ENCODE measurements at regions not wholly inside any gene's neighbourhood (a gene's known extent, or its start where the extent isn't known, plus 50 kb on each side); places are given as distances from the start of the nearest gene placed in this dataset.
"Not testable (repeated sequence)": the region's sequence is repeated elsewhere in the genome, so short reads cannot be mapped to it uniquely, and the experiment has no call there.

DNA sequence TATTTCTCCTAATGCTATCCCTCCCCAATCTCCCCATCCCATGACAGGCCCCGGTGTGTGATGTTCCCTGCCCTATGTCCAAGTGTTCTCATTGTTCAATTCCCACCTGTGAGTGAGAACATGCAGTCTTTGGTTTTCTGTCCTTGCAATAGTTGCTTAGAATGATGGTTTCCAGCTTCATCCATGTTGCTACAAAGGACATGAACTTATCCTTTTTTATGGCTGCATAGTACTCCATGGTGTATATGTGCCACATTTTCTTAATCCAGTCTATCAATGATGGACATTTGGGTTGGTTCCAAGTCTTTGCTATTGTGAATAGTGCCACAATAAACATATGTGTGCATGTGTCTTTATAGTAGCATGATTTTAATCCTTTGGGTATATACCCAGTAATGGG lies 51.3 kb upstream of the RIOK2 start:
- DNase-seq: not testable (repeated sequence)

DNA sequence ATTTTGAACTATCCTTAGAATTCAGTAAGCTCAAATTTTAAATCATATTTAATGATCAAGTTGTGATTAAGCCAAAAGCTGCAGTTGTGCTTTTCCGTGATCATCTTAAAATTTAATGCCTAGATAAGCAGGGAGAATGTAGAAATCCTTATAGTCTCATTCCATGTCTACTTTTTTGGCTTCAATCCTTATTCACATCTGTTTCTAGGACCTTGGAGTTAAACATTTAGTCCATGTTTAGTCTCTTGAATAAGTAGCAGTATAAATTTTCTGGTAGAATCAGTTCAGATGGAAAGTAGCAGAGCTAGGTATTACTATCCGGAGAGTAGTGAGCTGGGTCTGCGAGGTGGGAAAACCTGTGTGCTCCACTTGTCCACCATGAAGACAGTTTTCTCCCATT lies 59.3 kb upstream of the RIOK2 start:
- no peak for DNase-seq

DNA sequence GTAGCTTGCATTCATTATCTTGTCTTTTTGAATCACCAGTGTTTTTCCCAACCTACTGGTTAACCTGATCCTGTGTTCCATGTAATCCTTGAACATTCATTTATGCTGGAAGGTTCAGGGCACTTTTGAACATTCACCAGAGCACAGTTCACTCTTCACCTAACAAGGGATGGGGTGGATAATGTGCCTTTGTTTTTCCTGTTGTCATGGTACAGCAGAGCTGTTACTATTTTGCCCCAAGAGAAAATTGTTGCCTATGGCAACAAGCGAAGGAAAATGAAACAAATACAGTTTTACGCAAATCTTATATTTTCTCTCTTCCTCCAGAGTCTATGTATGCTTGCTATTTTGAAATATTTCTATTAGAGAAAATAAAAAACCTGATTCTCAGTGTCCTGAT lies 60.3 kb upstream of the RIOK2 start:
- DNase-seq: no peak

DNA sequence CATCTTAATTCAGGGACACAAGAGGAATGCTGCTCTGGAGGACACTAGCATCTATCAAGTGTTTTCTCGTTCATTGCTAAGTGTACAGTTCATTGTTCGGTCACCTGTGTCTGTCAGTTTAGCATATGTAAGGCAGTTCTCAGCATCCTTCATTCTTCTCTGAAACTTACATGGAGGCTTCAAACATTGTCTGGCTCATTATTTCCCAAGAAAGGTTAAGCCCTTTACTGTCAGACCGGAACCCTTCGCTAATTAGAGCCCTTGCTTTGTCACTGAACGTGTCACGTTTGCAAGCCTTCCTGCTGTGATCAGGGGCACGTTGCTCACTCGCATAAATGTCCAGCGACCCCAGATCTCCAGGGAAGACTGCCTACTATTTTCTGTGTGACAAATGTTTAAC lies 62.3 kb upstream of the RIOK2 start:
- no peak for DNase-seq

DNA sequence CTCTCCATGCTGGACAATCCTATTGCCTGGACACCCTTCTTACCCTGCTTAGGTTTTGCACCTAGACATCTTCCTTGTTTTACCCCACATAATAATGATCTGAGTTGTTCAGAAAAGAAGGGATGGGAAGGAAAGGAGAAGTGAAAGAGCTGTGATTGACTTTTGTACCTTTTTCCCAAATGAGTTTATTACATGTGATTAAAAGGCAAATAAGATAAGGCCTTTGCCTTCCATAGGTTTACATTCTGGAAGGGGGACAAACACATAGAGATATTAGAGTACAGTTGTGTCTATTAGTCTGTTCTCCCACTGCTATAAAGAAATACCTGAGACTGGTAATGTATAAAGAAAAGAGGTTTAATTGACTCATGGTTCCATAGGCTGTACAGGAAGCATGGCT lies 67.1 kb upstream of the RIOK2 start:
- DNase-seq: no peak

DNA sequence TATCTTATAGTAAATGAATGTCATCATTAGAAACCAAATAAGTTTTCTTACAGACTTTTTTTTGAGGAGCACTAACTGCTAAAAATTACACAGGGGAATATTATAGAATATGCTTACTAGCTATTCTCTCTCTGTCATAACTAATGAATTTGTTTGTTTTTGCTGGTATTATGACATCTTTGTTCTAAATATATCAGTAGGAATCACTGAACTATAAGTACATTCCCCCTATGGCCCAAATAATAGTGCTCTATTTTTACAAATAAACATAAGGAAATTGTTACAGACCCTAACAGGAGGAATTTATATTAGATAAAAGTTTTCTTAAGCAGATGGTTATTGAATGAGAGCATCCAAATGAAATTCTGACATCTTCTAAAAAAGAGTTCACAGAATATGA lies 83.0 kb upstream of the RIOK2 start:
- no peak for DNase-seq

DNA sequence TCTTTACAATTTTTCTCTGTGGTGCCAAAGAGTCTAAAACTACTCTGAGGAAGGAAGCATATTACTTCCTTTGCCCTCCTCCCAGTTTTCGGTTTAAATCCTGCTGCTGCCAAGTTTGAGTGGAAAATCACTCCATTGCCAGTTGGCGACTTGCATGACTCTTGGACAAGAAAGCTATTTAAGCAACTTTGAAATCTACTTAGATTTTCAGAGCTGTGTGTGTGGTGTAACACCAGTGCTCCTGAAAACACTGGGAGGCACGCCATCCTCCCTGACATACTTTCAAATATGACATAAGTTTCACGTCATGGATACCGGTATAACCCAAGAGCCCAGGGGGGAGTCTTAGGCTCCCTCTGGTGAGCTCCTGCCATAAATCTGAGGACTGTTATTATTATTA lies 83.5 kb upstream of the RIOK2 start:
- no peak for DNase-seq

DNA sequence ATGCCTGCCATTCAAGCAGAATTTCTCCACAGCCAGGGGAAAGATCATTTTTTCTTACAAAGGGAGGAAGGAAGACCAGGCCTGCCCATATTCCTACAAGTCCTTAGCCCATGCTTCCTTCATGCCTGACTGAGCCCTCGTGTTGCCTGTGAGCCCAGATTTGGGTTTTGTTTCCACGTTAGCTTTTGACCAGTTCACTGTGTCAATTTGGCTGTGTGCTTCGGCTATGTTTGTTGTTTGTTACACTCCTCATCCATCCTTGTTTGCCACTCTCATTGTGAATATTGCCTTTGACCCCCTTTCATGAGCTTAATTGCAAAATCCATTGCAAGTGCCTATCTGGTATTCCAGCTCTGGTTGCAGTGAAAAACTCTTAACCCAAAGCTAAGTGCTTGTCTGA lies 84.7 kb upstream of the RIOK2 start:
- no peak for DNase-seq

DNA sequence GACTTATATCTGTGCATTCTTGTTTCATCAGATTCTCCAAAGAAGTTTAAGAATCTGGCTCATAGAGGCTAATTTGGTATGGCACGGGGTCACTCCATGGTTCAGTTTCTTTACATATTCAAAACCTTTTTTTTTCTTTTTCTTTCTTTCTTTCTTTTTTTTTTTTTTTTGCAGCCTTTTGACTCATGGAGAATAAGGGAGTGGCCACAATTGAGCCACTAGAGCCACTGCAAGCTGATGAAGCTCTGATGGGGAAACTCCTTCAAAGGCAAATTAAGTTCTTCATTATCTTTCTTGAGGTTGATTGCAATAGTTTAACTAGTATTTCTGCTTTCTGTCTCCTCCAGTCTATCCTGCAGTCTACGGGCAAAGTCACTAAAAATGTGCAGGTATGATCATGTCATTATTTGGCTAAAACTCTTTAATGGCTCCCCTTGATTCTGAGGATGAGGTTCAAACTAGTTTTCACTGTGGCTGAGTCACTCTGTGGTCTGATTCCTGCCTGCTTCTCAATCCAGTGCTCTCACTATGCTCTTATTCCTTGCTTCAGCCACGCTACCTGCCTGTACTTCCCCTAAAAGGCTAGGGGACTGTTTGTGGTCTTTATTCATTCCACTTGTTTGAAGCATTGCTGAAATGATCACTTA lies 93.5 kb upstream of the RIOK2 start:
- DNase-seq: no peak

DNA sequence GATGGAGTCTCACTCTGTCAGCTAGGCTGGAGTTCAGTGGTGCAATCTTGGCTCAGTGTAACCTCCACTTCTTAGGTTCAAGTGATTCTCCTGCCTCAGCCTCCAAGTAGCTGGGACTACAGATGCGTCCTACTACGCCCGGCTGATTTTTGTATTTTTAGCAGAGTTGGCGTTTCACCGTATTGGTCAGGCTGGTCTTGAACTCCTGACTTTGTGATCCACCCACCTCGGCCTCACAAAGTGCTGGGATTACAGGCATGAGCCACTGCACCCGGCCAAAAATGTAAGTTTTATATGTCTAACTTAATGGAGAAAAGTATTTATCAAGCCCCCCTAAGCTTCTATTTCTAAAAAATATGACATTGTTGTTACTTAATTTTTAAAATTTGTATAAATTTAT lies 98.2 kb upstream of the RIOK2 start:
- no peak for DNase-seq

DNA sequence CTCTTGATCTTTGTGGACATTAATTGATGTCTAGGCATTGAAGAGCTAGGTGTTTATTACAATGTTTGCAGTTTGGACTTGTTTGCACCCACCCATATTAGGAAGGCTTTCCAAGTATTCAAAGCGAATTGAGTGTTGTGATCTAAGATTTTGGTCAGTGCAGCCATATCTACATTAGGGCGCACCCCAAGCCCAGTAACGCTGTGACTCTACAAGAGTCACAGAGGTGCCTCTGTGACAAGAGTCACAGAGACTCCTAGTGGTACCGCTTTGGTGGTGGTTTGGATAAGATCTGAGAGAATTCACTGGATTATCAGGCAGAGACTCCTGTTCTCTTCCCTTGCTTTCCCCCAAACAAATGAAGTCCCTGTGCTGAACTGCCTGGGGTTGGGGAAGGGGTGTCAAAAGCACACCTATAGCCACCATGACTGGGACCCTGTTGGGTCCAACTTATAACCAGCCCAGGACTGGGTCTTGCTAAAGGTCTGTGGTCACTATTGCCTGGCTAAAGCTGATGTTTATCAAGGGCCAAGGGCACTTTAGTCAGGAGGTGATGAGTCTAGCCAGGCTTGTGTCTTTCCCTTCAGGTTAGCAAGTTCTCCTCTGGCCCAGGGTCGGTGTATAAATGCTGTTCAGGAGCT lies 114.1 kb upstream of the RIOK2 start:
- no peak for DNase-seq

DNA sequence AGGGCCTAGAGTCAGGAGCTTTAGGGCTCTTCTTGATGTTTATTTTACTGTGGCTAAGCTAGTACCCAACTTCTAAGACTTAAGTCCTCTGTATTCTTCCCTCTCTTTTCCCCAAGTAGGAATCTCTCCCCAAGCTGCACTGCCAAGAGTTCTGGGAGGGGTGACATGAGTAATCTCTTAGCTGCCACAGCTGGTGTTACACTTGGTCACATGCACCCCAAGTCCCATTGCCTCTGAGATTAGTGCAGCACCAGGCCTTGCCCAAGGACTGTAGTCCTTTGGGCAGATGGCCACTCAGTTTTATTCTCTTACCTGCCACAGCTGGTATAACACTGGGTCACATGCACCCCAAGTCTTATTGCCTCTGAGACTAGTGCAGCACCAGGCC lies 114.7 kb upstream of the RIOK2 start:
- DNase-seq: no peak

DNA sequence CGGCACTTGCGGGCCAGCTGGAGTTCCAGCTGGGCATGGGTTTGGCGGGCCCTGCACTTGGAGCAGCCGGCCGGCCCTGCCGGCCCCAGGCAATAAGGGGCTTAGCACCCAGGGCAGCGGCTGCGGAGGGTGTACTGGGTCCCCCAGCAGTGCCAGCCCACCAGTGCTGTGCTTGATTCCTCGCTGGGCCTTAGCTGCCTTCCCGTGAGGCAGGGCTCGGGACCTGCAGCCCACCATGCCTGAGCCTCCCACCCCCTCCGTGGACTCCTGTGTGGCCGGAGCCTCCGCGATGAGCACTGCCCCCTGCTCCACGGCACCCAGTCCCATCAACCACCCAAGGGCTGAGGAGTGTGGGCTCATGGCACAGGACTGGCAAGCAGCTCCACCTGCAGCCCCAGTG lies 118.1 kb upstream of the RIOK2 start:
- DNase-seq: not testable (repeated sequence)

DNA sequence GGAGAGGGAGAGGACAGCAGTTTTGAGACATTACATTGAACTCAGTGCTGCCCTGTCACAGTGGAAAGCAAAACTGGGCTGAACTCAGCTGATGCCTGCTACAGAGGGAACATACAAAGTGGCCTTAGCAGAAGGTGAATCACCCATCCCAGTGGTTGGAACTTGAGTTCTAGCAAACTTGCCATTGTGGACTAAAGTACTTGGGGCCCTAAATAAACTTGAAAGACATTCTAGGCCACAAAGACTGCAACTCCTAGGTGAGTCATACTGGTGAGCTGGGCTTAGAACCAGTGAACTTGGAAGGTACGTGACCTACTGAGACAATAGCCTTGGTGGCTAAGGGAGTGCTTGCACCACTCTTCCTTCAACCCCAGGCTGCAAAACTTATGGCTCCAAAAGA lies 155.7 kb upstream of the RIOK2 start:
- DNase-seq: no peak

DNA sequence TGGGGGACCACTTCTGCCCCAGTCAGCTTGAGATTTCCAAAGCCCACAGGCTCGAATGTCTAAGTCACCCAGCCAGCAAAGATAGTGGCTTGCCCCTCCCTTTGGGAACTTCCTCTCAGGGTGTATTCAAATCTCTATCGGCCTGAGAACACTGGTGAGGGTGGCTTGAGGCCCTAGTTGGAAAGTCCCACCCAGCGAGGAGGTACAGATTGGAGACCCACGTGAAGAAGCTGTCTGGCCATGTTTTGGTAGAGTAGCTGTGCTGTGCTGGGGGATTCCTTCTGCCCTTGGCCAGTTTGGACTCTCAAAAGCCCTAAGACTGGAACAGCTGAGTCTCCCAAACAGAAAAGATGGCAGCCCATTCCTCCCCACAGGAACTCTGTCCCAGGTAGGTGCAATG lies 172.7 kb upstream of the RIOK2 start:
- DNase-seq: no peak

DNA sequence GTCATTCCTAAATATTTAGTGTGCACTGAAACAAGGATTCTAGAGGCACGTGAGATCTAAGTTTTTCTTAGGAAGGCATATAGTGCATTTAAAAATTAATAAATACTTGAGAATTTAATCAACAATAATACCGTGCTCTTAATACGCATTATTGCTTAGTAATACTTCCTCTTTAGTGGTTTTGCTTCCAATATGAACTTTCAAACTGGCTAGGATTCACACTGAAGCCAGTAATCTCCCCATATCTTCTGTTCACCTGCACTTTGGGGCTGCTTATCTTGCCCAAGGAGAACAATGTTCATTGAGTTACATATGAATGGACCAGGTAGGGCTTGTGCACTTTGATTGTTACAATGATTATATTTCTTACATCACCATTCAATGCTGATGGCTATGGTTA lies 180.5 kb upstream of the RIOK2 start:
- no peak for DNase-seq

DNA sequence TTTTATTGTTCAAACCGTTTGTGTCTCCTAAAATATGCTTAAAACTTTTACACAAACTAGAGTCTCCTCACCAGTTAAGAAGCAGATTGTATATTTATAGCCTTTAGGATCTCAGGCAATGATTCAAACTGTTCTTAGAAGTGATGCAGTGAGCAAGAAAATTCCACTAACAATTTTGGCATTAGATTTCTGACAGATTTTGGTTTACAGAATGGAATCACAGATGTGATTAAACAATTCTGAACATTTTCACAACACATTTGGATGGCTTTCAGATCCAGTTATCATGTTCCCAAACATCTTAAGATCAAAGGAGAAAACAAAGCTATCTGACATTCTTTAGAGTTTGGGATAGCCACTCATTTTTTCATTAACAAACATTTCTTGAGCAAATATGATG lies 181.7 kb upstream of the RIOK2 start:
- no peak for DNase-seq

DNA sequence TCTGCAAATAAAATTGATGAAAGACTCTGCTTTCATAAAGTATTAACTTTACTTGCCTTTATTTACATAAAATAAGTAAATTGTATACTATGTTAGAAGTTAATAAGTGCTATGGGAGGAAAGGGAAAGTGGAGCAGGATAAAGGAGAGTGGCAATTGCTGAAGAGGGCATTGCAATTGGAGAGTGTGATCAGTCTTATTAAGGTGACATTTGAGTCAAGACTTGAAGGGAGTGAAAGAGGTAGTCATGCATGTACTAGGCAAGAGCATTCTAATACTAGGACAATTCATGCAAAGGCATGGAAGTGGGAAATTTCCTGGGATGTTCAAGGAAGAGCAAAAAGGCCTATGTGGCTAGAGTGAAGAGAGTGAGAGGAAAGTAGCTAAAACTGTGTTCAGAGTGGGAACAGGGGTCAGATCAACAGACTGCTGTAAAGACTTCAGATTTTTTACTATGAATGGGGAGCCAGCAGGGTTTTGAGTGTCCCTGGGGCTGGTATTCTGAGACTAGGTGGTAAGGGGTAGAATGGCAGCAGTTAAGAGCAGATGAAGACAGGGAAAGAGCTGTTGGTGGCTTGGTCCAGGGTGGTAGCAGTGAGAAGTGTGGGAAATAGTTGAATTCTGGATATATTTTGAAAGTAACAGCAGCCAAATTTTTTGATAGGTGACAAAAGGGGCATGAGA lies 182.3 kb upstream of the RIOK2 start:
- DNase-seq: no peak

DNA sequence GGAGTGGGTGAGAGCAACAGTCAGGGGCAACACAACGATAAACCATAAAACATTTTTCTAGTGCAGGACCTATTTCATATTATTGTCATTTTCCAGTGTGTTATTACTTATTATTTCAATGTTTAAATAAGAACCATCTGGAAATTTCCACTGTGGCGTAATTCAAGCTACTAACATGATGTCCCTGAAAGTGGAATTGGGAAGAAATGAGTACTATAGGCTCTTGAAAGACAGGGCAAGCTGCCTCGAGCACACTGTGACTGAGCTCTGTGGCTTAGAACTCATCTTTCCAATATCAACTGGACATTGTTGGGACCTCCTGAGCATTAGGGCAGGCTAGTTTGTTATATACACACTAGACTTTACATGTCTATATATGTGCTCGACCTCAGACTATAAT lies 182.9 kb upstream of the RIOK2 start:
- no peak for DNase-seq

DNA sequence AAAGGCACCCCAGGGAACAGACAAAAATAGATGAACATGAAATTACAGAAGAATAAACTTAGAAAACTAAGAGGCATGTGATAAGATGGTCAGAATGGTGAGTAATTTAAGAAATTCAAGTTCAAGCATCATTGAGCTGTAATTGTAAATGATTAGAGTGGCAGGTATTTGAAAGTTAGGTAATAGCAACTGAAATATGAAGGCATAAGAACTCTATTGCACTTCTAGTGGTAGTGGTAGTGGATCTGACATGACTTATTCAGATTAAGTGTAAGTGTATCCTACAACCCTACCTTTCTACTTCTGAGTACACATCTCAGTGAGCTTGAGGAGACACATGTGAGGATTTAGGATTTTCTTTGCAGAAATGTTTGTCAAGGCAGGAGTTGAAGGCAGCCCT lies 192.9 kb upstream of the RIOK2 start:
- DNase-seq: no peak

DNA sequence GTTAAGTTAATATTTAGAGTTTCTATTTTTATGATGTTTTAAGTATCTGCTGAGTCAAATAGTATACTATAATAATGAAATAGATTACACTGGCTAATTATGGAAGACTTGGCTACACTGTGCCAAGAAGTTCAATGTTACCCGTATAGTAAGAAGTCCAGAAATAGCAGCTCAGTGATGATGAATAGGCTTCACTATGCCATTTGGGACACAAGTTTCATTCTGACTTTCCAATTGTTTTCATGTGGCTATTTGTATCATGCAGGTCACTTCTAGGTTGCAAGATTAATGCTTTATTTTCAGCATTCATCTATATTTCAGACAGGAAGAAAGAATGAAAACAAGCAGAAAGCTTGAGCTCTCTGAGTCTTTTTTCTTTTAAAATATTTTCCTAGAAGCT lies 194.5 kb upstream of the RIOK2 start:
- DNase-seq: no peak

DNA sequence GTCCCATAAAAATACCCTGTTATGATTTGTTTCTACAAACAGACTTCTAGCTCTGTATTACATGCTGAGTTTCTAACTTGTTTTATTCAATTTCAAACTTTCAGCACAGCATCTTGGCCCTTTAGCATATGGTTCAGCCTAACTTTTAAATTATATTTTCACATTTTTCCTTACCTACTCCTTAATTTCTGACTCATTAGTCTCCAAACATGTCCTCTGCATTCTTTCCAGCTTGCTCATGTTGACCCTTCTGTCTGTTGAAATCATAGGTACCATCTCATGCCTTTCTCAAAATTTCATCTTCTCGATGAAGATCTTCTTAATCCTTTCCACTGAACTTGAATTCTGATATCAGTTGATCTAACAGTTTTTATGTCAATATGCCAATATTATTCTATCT lies 200.9 kb upstream of the RIOK2 start:
- DNase-seq: no peak

DNA sequence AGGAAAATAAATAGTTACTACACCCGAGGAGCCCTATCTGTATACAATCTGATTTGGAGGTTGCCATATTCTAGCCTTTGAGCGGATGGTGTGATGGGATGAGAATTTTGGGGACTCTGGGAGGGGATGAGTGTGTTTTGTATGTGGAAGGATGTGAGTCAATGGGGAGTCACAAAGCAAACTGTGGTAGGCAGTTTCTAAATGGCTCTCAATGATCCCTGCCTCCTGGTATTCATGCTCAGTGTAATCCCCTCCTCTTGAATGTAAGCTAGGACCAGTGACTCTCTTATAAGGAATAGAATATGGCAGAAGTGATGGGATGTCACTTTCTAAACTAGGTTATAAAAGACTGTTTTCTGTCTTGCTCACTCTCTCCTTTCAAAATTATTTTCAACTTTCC lies 205.7 kb upstream of the RIOK2 start:
- DNase-seq: no peak

DNA sequence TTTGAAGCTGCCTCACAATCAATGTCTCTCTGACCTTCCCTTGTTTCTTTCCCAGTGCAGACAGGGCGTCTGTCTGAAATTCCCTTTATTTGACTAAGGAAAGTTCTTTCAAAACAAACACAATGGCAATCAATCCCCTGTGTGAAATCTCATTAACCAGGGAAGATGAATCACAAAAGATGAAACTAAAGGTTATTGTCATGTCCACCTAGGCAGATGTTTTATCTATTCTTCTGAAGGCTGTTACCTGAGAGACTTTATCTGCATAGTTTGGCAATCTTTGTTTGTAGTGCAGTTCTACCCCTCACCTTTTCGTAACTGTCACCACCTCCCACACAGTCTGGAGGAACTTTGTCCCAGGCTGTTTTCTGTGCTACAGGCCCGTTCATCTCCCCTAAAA lies 217.5 kb upstream of the RIOK2 start:
- DNase-seq: no peak

DNA sequence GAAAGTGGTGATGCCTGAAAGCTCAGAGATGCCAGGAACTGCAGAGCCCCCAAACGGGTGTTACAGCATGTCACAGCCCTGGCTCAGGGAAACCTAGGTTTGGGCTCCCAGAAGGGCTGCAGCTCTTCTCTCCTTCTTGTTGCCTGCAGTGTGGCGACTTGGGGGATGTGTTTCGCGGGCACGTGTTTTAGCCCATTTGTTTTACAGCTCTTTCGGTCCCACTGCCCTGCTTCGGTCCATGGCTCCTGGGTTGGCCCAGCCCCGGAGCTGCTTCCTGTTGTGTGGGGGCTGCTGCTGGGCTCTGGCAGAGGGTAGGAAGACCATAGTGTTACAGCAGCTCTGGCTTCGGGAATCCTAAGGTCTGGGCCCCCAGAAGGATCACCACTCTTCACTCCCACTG lies 222.9 kb upstream of the RIOK2 start:
- DNase-seq: no peak
